KMS-11 (cell line): ENCODE measurements at regions not wholly inside any gene's neighbourhood (a gene's known extent, or its start where the extent isn't known, plus 50 kb on each side); places are given as distances from the start of the nearest gene placed in this dataset.

ENCODE experiments used
- H2AFZ ChIP-seq: fragments of 200-600 bp; sonication (generic); 2 replicates; pipeline ENCODE4 v1.6.1; 2016; ENCODE audit warnings: antibody characterized with exemption, mixed run types, low read depth
- H3K27ac ChIP-seq: fragments of 200-600 bp; sonication (generic); 2 replicates; pipeline ENCODE4 v1.6.1; 2016; ENCODE audit warnings: mild to moderate bottlenecking, mixed run types
- H3K27me3 ChIP-seq: fragments of 200-600 bp; sonication (generic); 2 replicates; pipeline ENCODE4 v1.6.1; 2017; ENCODE audit warnings: mild to moderate bottlenecking, low read depth, mixed run types, moderate library complexity; ENCODE audit not compliant: insufficient read depth
- H3K36me3 ChIP-seq: fragments of 200-600 bp; sonication (generic); 2 replicates; pipeline ENCODE4 v1.6.1; 2017; ENCODE audit warnings: mild to moderate bottlenecking, mixed run types; ENCODE audit not compliant: insufficient read depth
- H3K4me1 ChIP-seq: fragments of 200-600 bp; sonication (generic); 2 replicates; pipeline ENCODE4 v1.6.1; 2016; ENCODE audit warnings: mild to moderate bottlenecking, low read depth, mixed run types; ENCODE audit not compliant: poor library complexity, severe bottlenecking
- H3K4me2 ChIP-seq: fragments of 200-600 bp; sonication (generic); 2 replicates; pipeline ENCODE4 v1.7.0; 2016; ENCODE audit warnings: mild to moderate bottlenecking, mixed run types
- H3K4me3 ChIP-seq: fragments of 200-600 bp; sonication (generic); IDR thresholded peaks from 2 replicates; pipeline ENCODE4 v1.6.1; 2017; ENCODE audit warnings: low read depth, low read length, mixed read lengths; ENCODE audit not compliant: insufficient read depth
- H3K79me2 ChIP-seq: fragments of 200-600 bp; sonication (generic); 2 replicates; pipeline ENCODE4 v1.6.1; 2016; ENCODE audit warnings: low read depth, mixed run types; ENCODE audit not compliant: insufficient read depth
- H3K9ac ChIP-seq: fragments of 200-600 bp; sonication (generic); 2 replicates; pipeline ENCODE4 v1.6.1; 2016; ENCODE audit warnings: mild to moderate bottlenecking, mixed run types
- H4K20me1 ChIP-seq: fragments of 200-600 bp; sonication (generic); 2 replicates; pipeline ENCODE4 v1.6.1; 2016; ENCODE audit warnings: mild to moderate bottlenecking, mixed run types; ENCODE audit not compliant: insufficient read depth
- TF ChIP-seq, protein P1 (sequence below): fragments of 200-600 bp; sonication (generic); conservative IDR thresholded peaks from 2 replicates; pipeline ENCODE4 v1.6.1; 2017; ENCODE audit warnings: low read depth, mild to moderate bottlenecking, antibody characterized with exemption, low read length, moderate library complexity, mixed read lengths

DNA sequence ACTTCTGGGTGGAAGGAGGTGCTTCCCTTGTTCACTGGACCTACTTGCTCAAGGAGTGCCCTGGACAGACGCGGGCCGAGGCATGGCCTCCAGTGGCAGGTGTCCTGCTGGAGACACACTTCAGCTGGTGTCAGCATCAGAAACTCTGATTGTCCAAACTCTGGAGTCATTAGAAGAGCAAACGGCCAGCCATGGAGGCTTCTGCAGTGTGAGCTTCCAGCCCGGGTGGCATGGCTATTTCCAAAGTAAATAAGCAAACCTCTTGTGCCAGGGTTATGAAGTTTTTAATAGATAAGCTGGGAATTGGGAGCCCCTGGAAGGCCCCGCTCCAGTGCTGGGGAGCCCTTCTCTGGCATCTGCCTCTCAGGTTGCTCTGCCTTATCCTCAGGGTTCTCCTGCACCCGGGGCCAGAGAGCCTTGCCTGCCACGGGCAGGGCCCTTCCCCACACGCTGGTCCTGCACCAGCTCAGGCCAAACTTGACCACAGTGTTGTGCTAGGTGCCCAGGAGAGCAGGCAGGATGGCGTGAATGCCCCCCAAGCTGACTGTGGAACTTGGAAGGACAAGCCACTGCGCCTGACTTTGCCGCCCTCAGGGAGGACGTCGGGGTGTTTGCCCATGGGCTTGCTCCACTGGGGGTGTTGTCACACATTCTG is 285.6 kb downstream of the GADD45G start:
- Histone ChIP-seq H3K27me3 (no peaks in the 10 kb centered on the region), H4K20me1 (no peaks in the 10 kb centered on the region), H3K4me2 (no peak overlapping the region), H3K4me3 (no peak overlapping the region), H3K36me3 (no peaks in the 10 kb centered on the region), H3K9ac (no peak overlapping the region), H2AFZ (no peak overlapping the region), H3K4me1 (no peaks in the 10 kb centered on the region), H3K27ac (no peak overlapping the region), H3K79me2 (no peaks in the 10 kb centered on the region)
- TF ChIP-seq, protein P1, sequence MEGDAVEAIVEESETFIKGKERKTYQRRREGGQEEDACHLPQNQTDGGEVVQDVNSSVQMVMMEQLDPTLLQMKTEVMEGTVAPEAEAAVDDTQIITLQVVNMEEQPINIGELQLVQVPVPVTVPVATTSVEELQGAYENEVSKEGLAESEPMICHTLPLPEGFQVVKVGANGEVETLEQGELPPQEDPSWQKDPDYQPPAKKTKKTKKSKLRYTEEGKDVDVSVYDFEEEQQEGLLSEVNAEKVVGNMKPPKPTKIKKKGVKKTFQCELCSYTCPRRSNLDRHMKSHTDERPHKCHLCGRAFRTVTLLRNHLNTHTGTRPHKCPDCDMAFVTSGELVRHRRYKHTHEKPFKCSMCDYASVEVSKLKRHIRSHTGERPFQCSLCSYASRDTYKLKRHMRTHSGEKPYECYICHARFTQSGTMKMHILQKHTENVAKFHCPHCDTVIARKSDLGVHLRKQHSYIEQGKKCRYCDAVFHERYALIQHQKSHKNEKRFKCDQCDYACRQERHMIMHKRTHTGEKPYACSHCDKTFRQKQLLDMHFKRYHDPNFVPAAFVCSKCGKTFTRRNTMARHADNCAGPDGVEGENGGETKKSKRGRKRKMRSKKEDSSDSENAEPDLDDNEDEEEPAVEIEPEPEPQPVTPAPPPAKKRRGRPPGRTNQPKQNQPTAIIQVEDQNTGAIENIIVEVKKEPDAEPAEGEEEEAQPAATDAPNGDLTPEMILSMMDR: no peak

DNA sequence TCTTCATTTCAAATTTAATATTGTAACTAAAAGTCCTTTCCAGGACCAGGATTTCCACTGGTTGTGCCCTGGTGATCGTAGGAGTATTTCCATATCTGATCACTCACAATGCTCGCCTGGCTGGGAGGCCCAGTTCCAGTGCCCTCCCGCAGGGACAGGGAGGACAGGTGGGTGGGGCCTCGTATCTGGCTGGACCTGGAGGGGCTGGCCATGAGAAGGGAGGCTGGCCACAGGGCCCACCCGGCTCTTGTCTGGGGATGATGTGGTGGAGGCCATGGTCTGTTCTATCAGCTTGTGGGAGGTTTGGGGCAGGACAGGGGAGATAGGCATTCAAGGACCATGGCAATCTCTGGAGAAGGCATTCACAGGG is 286.4 kb downstream of the GADD45G start:
- Histone ChIP-seq H2AFZ (no peak overlapping the region), H3K79me2 (no peaks in the 10 kb centered on the region), H3K4me1 (no peaks in the 10 kb centered on the region), H3K4me2 (no peak overlapping the region), H3K36me3 (no peaks in the 10 kb centered on the region), H3K27me3 (no peaks in the 10 kb centered on the region), H3K9ac (no peak overlapping the region), H3K27ac (no peak overlapping the region), H3K4me3 (no peak overlapping the region), H4K20me1 (no peaks in the 10 kb centered on the region)
- TF ChIP-seq, protein P1: no peak

DNA sequence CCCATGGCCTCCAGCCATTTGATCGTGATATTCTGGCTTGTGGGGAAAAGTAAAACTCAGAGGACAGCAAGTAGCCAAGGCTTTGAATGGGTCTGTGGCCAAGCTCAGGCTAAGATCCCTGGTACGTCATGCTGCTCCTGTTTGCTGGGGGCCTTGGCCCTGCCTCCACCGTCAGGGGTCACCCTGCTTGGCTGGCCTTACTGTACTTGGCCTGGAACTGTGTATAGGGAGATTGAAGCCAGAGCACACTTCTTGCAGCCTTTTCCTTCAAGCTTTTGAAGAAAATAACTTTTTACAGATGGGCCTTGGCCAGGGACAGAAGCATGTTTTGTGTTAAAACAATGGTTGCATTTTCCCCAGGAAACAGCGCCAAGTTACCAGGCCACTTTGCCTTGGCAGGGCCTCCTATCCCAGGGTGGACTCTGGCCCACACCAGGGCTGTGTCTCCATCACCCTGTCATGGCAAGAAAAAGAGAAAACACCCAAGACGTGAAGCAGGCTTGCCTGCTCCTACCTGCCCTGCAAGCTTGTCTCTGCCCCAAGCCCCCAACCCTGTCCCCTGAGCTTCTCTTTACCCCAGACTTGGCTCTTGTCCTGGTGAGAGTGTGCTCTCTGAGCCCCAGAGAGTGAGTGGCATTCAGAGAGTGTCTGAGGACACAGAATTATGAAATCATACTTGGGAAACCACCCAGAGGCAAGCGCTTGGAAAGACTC is 286.9 kb downstream of the GADD45G start:
- Histone ChIP-seq H3K27ac (no peak overlapping the region), H4K20me1 (no peaks in the 10 kb centered on the region), H3K27me3 (no peaks in the 10 kb centered on the region), H3K79me2 (no peaks in the 10 kb centered on the region), H3K36me3 (no peaks in the 10 kb centered on the region), H3K9ac (no peak overlapping the region), H2AFZ (no peak overlapping the region), H3K4me2 (no peak overlapping the region), H3K4me3 (no peak overlapping the region), H3K4me1 (no peaks in the 10 kb centered on the region)
- TF ChIP-seq, protein P1: no peak

DNA sequence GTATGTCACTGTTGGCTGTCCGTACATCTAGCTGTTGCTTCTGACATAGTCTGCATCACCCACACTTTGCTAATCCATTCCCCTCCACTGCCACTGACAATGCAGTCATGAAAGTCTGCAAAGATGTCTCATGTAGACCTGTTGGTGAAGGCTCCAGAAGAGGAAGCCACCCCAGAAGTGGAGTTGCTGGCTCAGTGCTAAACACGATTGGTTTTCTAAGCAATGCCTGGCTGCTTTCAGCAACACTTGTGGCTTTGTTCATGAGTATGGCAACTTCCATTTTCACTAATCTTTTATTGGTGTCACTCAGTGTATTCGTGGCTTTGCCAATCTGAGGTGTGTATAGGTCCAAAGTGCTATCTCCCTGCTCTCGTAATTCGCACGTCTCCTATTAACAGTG is 288.1 kb downstream of the GADD45G start:
- TF ChIP-seq, protein P1: no peak
- no peaks in the 10 kb centered on the region for H3K4me1 ChIP-seq
- H3K9ac ChIP-seq: no peak overlapping the region
- H3K36me3 ChIP-seq: no peaks in the 10 kb centered on the region
- no peaks in the 10 kb centered on the region for H4K20me1 ChIP-seq
- no peaks in the 10 kb centered on the region for H3K79me2 ChIP-seq
- no peak overlapping the region for H2AFZ ChIP-seq
- H3K4me2 ChIP-seq: no peak overlapping the region
- H3K27ac ChIP-seq: no peak overlapping the region
- H3K27me3 ChIP-seq: no peaks in the 10 kb centered on the region
- H3K4me3 ChIP-seq: no peak overlapping the region
